Brain microvascular endothelial cell (primary cell): ENCODE measurements at regions not wholly inside any gene's neighbourhood (a gene's known extent, or its start where the extent isn't known, plus 50 kb on each side); places are given as distances from the start of the nearest gene placed in this dataset.

Experiments used
- DNase-seq: peaks from one replicate; pipeline ENCODE4 v3.0.0-alpha.2; 2020
- H3K27ac ChIP-seq: fragments of 250-450 bp; sonication (Bioruptor Pico); 2 replicates; pipeline ENCODE4 v1.5.1; 2020; ENCODE audit warnings: mild to moderate bottlenecking, moderate library complexity
- H3K27me3 ChIP-seq: fragments of 250-450 bp; sonication (Bioruptor Pico); replicated peaks from 2 replicates; pipeline ENCODE4 v1.5.1; 2020; ENCODE audit warnings: mild to moderate bottlenecking
- H3K36me3 ChIP-seq: fragments of 250-450 bp; sonication (Bioruptor Pico); replicated peaks from 2 replicates; pipeline ENCODE4 v1.5.1; 2020; ENCODE audit warnings: mild to moderate bottlenecking
- H3K4me3 ChIP-seq: 2 replicates; pipeline ENCODE4 v1.5.1; 2011; ENCODE audit warnings: low read depth, mild to moderate bottlenecking, control low read depth, low read length, moderate library complexity
- in situ Hi-C: cut with HindIII; loops from 2 replicates; pipeline ENCODE4 v1.10.0; 2017; ENCODE audit warnings: low sequenced_read_pairs, low pct_ligation_motif_present
- TF ChIP-seq, protein P1 (sequence below): IDR thresholded peaks from 2 replicates; pipeline ENCODE4 v1.5.1; 2011; ENCODE audit warnings: low read depth, mild to moderate bottlenecking, moderate library complexity, low read length, control low read depth, inconsistent platforms; ENCODE audit errors: missing control alignments

DNA sequence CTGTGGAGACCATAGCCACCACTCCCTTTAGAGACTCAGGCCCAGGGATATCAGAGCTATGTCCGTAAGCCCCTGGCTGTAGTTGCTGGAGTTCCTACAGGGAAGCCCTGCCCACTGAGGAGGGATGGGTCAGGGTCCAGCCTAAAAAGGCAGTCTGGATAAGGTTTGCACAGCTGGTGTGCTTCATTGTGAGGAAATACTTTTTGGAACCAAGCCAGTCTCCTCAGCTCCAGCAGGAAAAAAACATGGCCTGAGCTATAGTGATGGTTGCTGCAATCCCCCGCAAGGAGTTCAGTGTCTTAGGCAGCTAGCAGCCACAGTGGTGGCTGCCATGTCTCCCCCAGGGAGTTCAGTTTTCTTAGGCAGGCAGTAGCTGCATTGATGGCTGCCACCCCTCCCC is 52.6 kb upstream of the CYP2C8 start:
- Histone ChIP-seq H3K27me3 (no peaks in the 10 kb centered on the region), H3K36me3 (no peaks in the 10 kb centered on the region), H3K27ac (no peak overlapping the region), H3K4me3 (no peak overlapping the region)
- in situ Hi-C loops: no loop called here
- no peak for DNase-seq
- TF ChIP-seq, protein P1, sequence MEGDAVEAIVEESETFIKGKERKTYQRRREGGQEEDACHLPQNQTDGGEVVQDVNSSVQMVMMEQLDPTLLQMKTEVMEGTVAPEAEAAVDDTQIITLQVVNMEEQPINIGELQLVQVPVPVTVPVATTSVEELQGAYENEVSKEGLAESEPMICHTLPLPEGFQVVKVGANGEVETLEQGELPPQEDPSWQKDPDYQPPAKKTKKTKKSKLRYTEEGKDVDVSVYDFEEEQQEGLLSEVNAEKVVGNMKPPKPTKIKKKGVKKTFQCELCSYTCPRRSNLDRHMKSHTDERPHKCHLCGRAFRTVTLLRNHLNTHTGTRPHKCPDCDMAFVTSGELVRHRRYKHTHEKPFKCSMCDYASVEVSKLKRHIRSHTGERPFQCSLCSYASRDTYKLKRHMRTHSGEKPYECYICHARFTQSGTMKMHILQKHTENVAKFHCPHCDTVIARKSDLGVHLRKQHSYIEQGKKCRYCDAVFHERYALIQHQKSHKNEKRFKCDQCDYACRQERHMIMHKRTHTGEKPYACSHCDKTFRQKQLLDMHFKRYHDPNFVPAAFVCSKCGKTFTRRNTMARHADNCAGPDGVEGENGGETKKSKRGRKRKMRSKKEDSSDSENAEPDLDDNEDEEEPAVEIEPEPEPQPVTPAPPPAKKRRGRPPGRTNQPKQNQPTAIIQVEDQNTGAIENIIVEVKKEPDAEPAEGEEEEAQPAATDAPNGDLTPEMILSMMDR: no peak
